NT2/D1 (cell line): ENCODE measurements at regions not wholly inside any gene's neighbourhood (a gene's known extent, or its start where the extent isn't known, plus 50 kb on each side); places are given as distances from the start of the nearest gene placed in this dataset.
A peak's percentile ranks its signal among the peaks of the same experiment; 100 is the strongest.

Source experiments
- DNase-seq: peaks from one replicate; pipeline ENCODE4 v3.0.0-alpha.2; 2011; ENCODE audit warnings: low read depth, low spot score
- H3K27me3 ChIP-seq: 2 replicates; pipeline ENCODE4 v1.6.0; 2011; ENCODE audit warnings: mild to moderate bottlenecking; ENCODE audit not compliant: insufficient read length, insufficient read depth
- H3K36me3 ChIP-seq: 2 replicates; pipeline ENCODE4 v1.6.1; 2011; ENCODE audit warnings: mild to moderate bottlenecking, low read length, mixed read lengths; ENCODE audit not compliant: insufficient read depth, insufficient read length
- H3K4me1 ChIP-seq: 2 replicates; pipeline ENCODE4 v1.5.1; 2011; ENCODE audit not compliant: insufficient read depth, insufficient read length
- H3K4me3 ChIP-seq: 2 replicates; pipeline ENCODE4 v1.5.1; 2011; ENCODE audit warnings: low read depth; ENCODE audit not compliant: insufficient read length
- H3K9ac ChIP-seq: 2 replicates; pipeline ENCODE4 v1.6.0; 2011; ENCODE audit warnings: low read depth; ENCODE audit not compliant: insufficient read length
- H3K9me3 ChIP-seq: 2 replicates; pipeline ENCODE4 v1.5.1; 2011; ENCODE audit warnings: mild to moderate bottlenecking, low read length; ENCODE audit not compliant: insufficient read depth
- SUZ12 ChIP-seq: IDR thresholded peaks from 2 replicates; pipeline ENCODE4 v1.6.1; 2011; ENCODE audit not compliant: insufficient read length, insufficient read depth; ENCODE audit errors: extremely low read depth
- YY1 ChIP-seq: IDR thresholded peaks from 2 replicates; pipeline ENCODE4 v1.6.1; 2011; ENCODE audit not compliant: insufficient read length, insufficient read depth
- ZNF274 ChIP-seq: IDR thresholded peaks from 2 replicates; pipeline ENCODE4 v1.6.1; 2011; ENCODE audit warnings: mild to moderate bottlenecking, low read depth, low read length

- Histone ChIP-seq H3K4me3 (no peak overlapping the region), H3K9ac (no peak overlapping the region), H3K9me3 (no peaks in the 10 kb centered on the region), H3K4me1 (no peaks in the 10 kb centered on the region), H3K27me3 (no peaks in the 10 kb centered on the region), H3K36me3 (no peaks in the 10 kb centered on the region)
- TF ChIP-seq SUZ12 (no peak), ZNF274 (no peak), YY1 (no peak)
- no peak for DNase-seq
Observed at GRCh38 chr11:135046986-135047385, 634.9 kb upstream of the B3GAT1 start.

- H3K36me3 ChIP-seq, result no peaks in the 10 kb centered on the region
- H3K4me3 ChIP-seq, result no peak overlapping the region
- TF ChIP-seq YY1 (no peak), SUZ12 (no peak), ZNF274 (no peak)
- no peaks in the 10 kb centered on the region for H3K27me3 ChIP-seq
- no peak overlapping the region for H3K9ac ChIP-seq
- H3K4me1 ChIP-seq, result no peaks in the 10 kb centered on the region
- no peak for DNase-seq
- no peaks in the 10 kb centered on the region for H3K9me3 ChIP-seq
Observed at GRCh38 chr11:135046556-135046955, 634.5 kb upstream of the B3GAT1 start.

GRCh38 chr11:135043434-135043833, 631.4 kb upstream of the B3GAT1 start:
- no peak for DNase-seq
- Histone ChIP-seq H3K4me1 (no peaks in the 10 kb centered on the region), H3K9ac (no peak overlapping the region), H3K27me3 (no peaks in the 10 kb centered on the region), H3K36me3 (no peaks in the 10 kb centered on the region), H3K4me3 (no peak overlapping the region), H3K9me3 (no peaks in the 10 kb centered on the region)
- TF ChIP-seq ZNF274 (no peak), SUZ12 (no peak), YY1 (no peak)

GRCh38 chr11:135037828-135038227, 625.8 kb upstream of the B3GAT1 start:
- Histone ChIP-seq H3K36me3 (no peaks in the 10 kb centered on the region), H3K4me3 (no peak overlapping the region), H3K9me3 (no peaks in the 10 kb centered on the region), H3K27me3 (no peaks in the 10 kb centered on the region), H3K9ac (no peak overlapping the region), H3K4me1 (peaks cover 3% of the 10 kb centered on the region)
- no peak for DNase-seq
- TF ChIP-seq YY1, result no peak

GRCh38 chr11:135036488-135037297, 624.7 kb upstream of the B3GAT1 start:
- Histone ChIP-seq H3K4me1 (peaks cover 3% of the 10 kb centered on the region), H3K9me3 (no peaks in the 10 kb centered on the region), H3K27me3 (no peaks in the 10 kb centered on the region), H3K36me3 (no peaks in the 10 kb centered on the region), H3K9ac (no peak overlapping the region), H3K4me3 (no peak overlapping the region)
- DNase-seq, result no peak
- TF ChIP-seq SUZ12 (no peak), YY1 (no peak), ZNF274 (no peak)

GRCh38 chr11:135035282-135035681, 623.2 kb upstream of the B3GAT1 start:
- no peak for TF ChIP-seq YY1
- TF ChIP-seq ZNF274, result no peak
- no peak for TF ChIP-seq SUZ12
- Histone ChIP-seq H3K27me3 (no peaks in the 10 kb centered on the region), H3K4me3 (no peak overlapping the region), H3K4me1 (peaks cover 3% of the 10 kb centered on the region), H3K36me3 (no peaks in the 10 kb centered on the region), H3K9me3 (no peaks in the 10 kb centered on the region), H3K9ac (no peak overlapping the region)
- DNase-seq, result no peak

GRCh38 chr11:135033540-135033939, 621.5 kb upstream of the B3GAT1 start:
- Histone ChIP-seq H3K9me3 (no peaks in the 10 kb centered on the region), H3K36me3 (no peaks in the 10 kb centered on the region), H3K9ac (no peak overlapping the region), H3K27me3 (no peaks in the 10 kb centered on the region), H3K4me3 (no peak overlapping the region), H3K4me1 (peaks cover 3% of the 10 kb centered on the region)
- TF ChIP-seq YY1 (no peak), SUZ12 (no peak), ZNF274 (no peak)
- peak; percentile 73 for DNase-seq
